GM12878 (cell line): ENCODE measurements at regions not wholly inside any gene's neighbourhood (a gene's known extent, or its start where the extent isn't known, plus 50 kb on each side); places are given as distances from the start of the nearest gene placed in this dataset.

Experiments
- ATAC-seq: fragments of 200-7000 bp; cut with Tn5 transposase; 3 replicates; pipeline ENCODE4 v1.9.1; 2020; ENCODE audit warnings: mild to moderate bottlenecking, moderate library complexity
- BruUV-seq: library from RNA; stranded (reverse); fragments of 400-500 nt; replicated peaks from 2 replicates; lab custom pipeline; 2021; lab: Mats Ljungman, UMichigan
- CTCF ChIA-PET: fragments of 300-600 bp; sonication (Branson Sonifier 250); formaldehyde crosslinking; extraction: SDS; loops from one replicate; lab custom pipeline; 2021; ENCODE audit warnings: inconsistent platforms; lab: Yijun Ruan, JAX
- POLR2A ChIA-PET: fragments of 350-600 bp; formaldehyde crosslinking; extraction: SDS; loops from one replicate; lab custom pipeline; 2021; ENCODE audit warnings: inconsistent platforms; lab: Charles Lee
- RAD21 ChIA-PET: fragments of 300-600 bp; sonication (Branson Sonifier 250); formaldehyde crosslinking; loops from one replicate; lab custom pipeline; 2023; ENCODE audit warnings: antibody characterized with exemption; ENCODE audit not compliant: unreplicated experiment; lab: Charles Lee
- SMC1A ChIA-PET: fragments of 300-600 bp; sonication (Branson Sonifier 250); formaldehyde crosslinking; loops from one replicate; lab custom pipeline; 2023; ENCODE audit not compliant: unreplicated experiment, uncharacterized antibody; lab: Charles Lee
- DNase-seq: peaks from one replicate; pipeline ENCODE4 v3.0.0-alpha.2; 2011; ENCODE audit warnings: low read depth, low spot score
- FAIRE-seq: peaks from 3 replicates; lab custom pipeline; 2011; peaks lifted over from hg19 to GRCh38; lab: Jason Lieb, UNC
- H2AFZ ChIP-seq: 2 replicates; pipeline ENCODE4 v1.6.0; 2011; ENCODE audit warnings: low read depth, low read length, control low read depth; ENCODE audit not compliant: control insufficient read depth
- H3K27ac ChIP-seq: 2 replicates; pipeline ENCODE4 v1.5.1; 2011; ENCODE audit warnings: control low read depth; ENCODE audit not compliant: control insufficient read depth, insufficient read depth
- H3K27me3 ChIP-seq, 2 experiments: replicated peaks in 1 of 2; 2 replicates each; pipeline versions ENCODE4 v1.6.0 to v1.6.1; 2011; ENCODE audit warnings: low read length in 1 of 2; ENCODE audit not compliant: control insufficient read depth in 2 of 2, insufficient read depth in 2 of 2
- H3K36me3 ChIP-seq, 2 experiments: 2 replicates each; pipeline ENCODE4 v1.5.1; 2011; ENCODE audit warnings: low read length in 1 of 2; ENCODE audit not compliant: control insufficient read depth in 2 of 2, insufficient read depth in 2 of 2
- H3K4me1 ChIP-seq: 2 replicates; pipeline ENCODE4 v1.6.1; 2011; ENCODE audit warnings: mild to moderate bottlenecking, low read length, moderate library complexity, mixed read lengths; ENCODE audit not compliant: control insufficient read depth, insufficient read depth
- H3K4me2 ChIP-seq: 2 replicates; pipeline ENCODE4 v1.6.0; 2011; ENCODE audit warnings: control low read depth; ENCODE audit not compliant: control insufficient read depth, insufficient read depth
- H3K4me3 ChIP-seq: fragments of 200-600 bp; sonication (generic); 2 replicates; pipeline ENCODE4 v1.5.1; 2016
- H3K79me2 ChIP-seq: 2 replicates; pipeline ENCODE4 v1.6.0; 2011; ENCODE audit warnings: low read length; ENCODE audit not compliant: control insufficient read depth, insufficient read depth
- H3K9ac ChIP-seq: 2 replicates; pipeline ENCODE4 v1.8.0; 2011; ENCODE audit warnings: low read length, control low read depth, mixed read lengths; ENCODE audit not compliant: control insufficient read depth, insufficient read depth
- H3K9me3 ChIP-seq: replicated peaks from 3 replicates; pipeline ENCODE4 v1.5.1; 2011; ENCODE audit warnings: mild to moderate bottlenecking, low read length; ENCODE audit not compliant: control insufficient read depth, insufficient read depth
- H4K20me1 ChIP-seq: 2 replicates; pipeline ENCODE4 v1.6.0; 2011; ENCODE audit not compliant: control insufficient read depth, insufficient read depth
- CHD2 ChIP-seq: IDR thresholded peaks from 2 replicates; pipeline ENCODE4 v1.6.1; 2011; ENCODE audit warnings: low read depth, low read length, improper control_type of control experiment, borderline replicate concordance
- FOXM1 ChIP-seq: IDR thresholded peaks from 2 replicates; pipeline ENCODE4 v1.6.1; 2012; ENCODE audit warnings: low read depth, mild to moderate bottlenecking, inconsistent platforms, low read length, moderate library complexity
- MYB ChIP-seq: fragments of 150-350 bp; IDR thresholded peaks from 2 replicates; pipeline ENCODE4 v1.6.1; 2014; ENCODE audit warnings: mild to moderate bottlenecking, low read depth, low read length, borderline replicate concordance
- NR2F1 ChIP-seq: fragments of 450-650 bp; conservative IDR thresholded peaks from 2 replicates; pipeline ENCODE4 v1.6.1; 2017; ENCODE audit warnings: mild to moderate bottlenecking
- POLR2A ChIP-seq: IDR thresholded peaks from 2 replicates; pipeline ENCODE4 v1.6.1; 2011; ENCODE audit warnings: low read depth, mild to moderate bottlenecking, low read length
- STAT3 ChIP-seq: IDR thresholded peaks from 2 replicates; pipeline ENCODE4 v1.6.1; 2011; ENCODE audit warnings: low read depth, low read length, improper control_type of control experiment
- ZBED1 ChIP-seq: IDR thresholded peaks from 2 replicates; pipeline ENCODE4 v1.6.1; 2016; ENCODE audit warnings: borderline replicate concordance
- WGBS: methylation state at CpG from one replicate; pipeline ENCODE4 v1.1.6; 2016; ENCODE audit warnings: low lambda C conversion rate; ENCODE audit not compliant: insufficient replicate concordance, insufficient coverage; ENCODE audit errors: missing lambda C conversion rate; 5-methylcytosine and 5-hydroxymethylcytosine counted together
- in situ Hi-C: fragments of 300-500 bp; cut with MboI; formaldehyde crosslinking; loops from 9 replicates; pipeline ENCODE4 v1.14.3; 2018; ENCODE audit warnings: mixed read lengths
- intact Hi-C: fragments of 100-400 bp; cut with micrococcal nuclease; formaldehyde crosslinking; loops from one replicate; pipeline ENCODE4 v1.14.2; 2022; ENCODE audit not compliant: unreplicated experiment
- TF ChIP-seq, protein P1 (sequence below): fragments of 450-650 bp; formaldehyde crosslinking; IDR thresholded peaks from 2 replicates; pipeline ENCODE4 v1.4.0; 2022; ENCODE audit warnings: mild to moderate bottlenecking, moderate library complexity
- TF ChIP-seq, protein P2 (sequence below): fragments of 450-650 bp; IDR thresholded peaks from 2 replicates; pipeline ENCODE4 v1.6.1; 2017; ENCODE audit warnings: borderline replicate concordance
- TF ChIP-seq, protein P3 (sequence below): IDR thresholded peaks from 2 replicates; pipeline ENCODE4 v1.6.1; 2011; ENCODE audit warnings: borderline replicate concordance, low read depth, mild to moderate bottlenecking, moderate library complexity, low read length; ENCODE audit not compliant: insufficient read depth, poor library complexity, severe bottlenecking
- TF ChIP-seq, protein P4 (sequence below): fragments of 450-650 bp; IDR thresholded peaks from 2 replicates; pipeline ENCODE4 v1.6.1; 2017; ENCODE audit warnings: low read depth, mild to moderate bottlenecking, moderate library complexity
- TF ChIP-seq, protein P5 (sequence below): IDR thresholded peaks from 2 replicates; pipeline ENCODE4 v1.6.1; 2011; ENCODE audit warnings: low read depth, mild to moderate bottlenecking, low read length, moderate library complexity, borderline replicate concordance; ENCODE audit errors: extremely low read depth
- TF ChIP-seq, protein P6 (sequence below): fragments of 450-650 bp; IDR thresholded peaks from 2 replicates; pipeline ENCODE4 v1.6.1; 2016; ENCODE audit warnings: mild to moderate bottlenecking

DNA sequence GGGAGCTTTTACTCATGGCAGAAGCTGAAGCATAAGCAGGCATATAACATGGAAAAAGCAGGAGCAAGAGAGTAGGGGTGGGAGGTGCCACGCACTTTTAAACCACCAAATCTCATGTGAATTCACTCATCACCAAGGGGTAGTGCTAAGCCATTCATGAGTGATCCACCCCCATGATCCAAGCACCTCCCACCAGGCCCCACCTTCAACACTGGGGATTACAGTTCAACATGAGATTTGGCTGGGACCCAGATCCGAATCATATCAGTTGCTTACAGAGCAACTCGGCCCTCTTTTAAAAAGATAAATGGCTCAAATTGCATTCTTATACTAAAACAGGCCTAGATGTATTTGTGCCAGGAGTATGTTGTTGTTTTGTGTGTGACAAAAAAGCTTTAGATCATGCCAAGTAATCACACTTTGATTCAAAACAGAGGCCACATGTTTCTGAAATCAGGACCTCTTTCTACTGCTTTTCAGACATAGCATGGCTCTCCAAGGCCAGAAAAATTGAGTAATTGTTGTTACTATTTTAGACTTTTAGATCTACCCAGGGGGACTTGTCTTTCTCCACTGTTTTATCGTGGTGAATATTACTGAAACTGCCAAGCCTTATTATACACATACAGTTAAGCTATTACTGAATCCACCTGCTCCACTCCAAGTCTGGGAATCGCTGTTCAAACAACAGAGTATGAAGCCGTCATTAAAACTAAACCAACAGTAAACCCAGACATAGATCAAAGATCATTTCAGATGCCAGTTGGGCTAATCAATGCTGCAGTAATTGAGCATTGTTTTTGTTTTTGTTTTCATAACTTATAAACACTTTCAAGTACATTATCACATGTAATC lies 163.3 kb downstream of the KCNJ2 start:
- Histone ChIP-seq H3K27ac (no peak overlapping the region), H3K79me2 (no peaks in the 10 kb centered on the region), H3K9ac (no peak overlapping the region), H4K20me1 (no peaks in the 10 kb centered on the region), H3K9me3 (no peaks in the 10 kb centered on the region), H3K27me3 (no peaks in the 10 kb centered on the region), H3K4me2 (no peak overlapping the region), H2AFZ (no peak overlapping the region), H3K36me3 (no peaks in the 10 kb centered on the region), H3K4me3 (no peak overlapping the region), H3K4me1 (no peaks in the 10 kb centered on the region)
- FAIRE-seq = no peak
- SMC1A ChIA-PET = interaction anchor here (1.0 to 1.4 kb wide), 4 partner anchors 8 to 45 kb away, joined by 3 to 8 read pairs (median 4); no protein-coding TSS in a partner anchor
- ATAC-seq = no peak
- CTCF ChIA-PET = interaction anchor here (0.7 to 1.2 kb wide), 3 partner anchors 133 to 756 kb away, joined by 3 to 4 read pairs (median 3); no protein-coding TSS in a partner anchor
- POLR2A ChIA-PET = no interaction called here
- in situ Hi-C loops (no loop called here), intact Hi-C loops (no loop called here)
- DNase-seq = no peak
- WGBS = 13% methylated on average over 6 of the region's 6 CpGs
- no TSS peak for BruUV-seq
- RAD21 ChIA-PET = no interaction called here
- TF ChIP-seq FOXM1 (no peak), CHD2 (no peak), ZBED1 (no peak), POLR2A (no peak), MYB (no peak), STAT3 (no peak), NR2F1 (no peak)
- TF ChIP-seq, protein P1, sequence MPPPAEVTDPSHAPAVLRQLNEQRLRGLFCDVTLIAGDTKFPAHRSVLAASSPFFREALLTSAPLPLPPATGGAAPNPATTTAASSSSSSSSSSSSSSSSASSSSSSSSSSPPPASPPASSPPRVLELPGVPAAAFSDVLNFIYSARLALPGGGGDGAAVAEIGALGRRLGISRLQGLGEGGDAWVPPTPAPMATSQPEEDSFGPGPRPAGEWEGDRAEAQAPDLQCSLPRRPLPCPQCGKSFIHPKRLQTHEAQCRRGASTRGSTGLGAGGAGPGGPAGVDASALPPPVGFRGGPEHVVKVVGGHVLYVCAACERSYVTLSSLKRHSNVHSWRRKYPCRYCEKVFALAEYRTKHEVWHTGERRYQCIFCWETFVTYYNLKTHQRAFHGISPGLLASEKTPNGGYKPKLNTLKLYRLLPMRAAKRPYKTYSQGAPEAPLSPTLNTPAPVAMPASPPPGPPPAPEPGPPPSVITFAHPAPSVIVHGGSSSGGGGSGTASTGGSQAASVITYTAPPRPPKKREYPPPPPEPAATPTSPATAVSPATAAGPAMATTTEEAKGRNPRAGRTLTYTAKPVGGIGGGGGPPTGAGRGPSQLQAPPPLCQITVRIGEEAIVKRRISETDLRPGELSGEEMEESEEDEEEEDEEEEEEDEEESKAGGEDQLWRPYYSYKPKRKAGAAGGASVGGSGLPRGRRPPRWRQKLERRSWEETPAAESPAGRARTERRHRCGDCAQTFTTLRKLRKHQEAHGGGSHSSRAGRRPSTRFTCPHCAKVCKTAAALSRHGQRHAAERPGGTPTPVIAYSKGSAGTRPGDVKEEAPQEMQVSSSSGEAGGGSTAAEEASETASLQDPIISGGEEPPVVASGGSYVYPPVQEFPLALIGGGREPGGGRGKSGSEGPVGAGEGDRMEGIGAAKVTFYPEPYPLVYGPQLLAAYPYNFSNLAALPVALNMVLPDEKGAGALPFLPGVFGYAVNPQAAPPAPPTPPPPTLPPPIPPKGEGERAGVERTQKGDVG (CRISPR knock-in tag) = no peak
- TF ChIP-seq, protein P2, sequence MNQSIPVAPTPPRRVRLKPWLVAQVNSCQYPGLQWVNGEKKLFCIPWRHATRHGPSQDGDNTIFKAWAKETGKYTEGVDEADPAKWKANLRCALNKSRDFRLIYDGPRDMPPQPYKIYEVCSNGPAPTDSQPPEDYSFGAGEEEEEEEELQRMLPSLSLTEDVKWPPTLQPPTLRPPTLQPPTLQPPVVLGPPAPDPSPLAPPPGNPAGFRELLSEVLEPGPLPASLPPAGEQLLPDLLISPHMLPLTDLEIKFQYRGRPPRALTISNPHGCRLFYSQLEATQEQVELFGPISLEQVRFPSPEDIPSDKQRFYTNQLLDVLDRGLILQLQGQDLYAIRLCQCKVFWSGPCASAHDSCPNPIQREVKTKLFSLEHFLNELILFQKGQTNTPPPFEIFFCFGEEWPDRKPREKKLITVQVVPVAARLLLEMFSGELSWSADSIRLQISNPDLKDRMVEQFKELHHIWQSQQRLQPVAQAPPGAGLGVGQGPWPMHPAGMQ = no peak
- TF ChIP-seq, protein P3, sequence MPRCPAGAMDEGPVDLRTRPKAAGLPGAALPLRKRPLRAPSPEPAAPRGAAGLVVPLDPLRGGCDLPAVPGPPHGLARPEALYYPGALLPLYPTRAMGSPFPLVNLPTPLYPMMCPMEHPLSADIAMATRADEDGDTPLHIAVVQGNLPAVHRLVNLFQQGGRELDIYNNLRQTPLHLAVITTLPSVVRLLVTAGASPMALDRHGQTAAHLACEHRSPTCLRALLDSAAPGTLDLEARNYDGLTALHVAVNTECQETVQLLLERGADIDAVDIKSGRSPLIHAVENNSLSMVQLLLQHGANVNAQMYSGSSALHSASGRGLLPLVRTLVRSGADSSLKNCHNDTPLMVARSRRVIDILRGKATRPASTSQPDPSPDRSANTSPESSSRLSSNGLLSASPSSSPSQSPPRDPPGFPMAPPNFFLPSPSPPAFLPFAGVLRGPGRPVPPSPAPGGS = no peak
- TF ChIP-seq, protein P4, sequence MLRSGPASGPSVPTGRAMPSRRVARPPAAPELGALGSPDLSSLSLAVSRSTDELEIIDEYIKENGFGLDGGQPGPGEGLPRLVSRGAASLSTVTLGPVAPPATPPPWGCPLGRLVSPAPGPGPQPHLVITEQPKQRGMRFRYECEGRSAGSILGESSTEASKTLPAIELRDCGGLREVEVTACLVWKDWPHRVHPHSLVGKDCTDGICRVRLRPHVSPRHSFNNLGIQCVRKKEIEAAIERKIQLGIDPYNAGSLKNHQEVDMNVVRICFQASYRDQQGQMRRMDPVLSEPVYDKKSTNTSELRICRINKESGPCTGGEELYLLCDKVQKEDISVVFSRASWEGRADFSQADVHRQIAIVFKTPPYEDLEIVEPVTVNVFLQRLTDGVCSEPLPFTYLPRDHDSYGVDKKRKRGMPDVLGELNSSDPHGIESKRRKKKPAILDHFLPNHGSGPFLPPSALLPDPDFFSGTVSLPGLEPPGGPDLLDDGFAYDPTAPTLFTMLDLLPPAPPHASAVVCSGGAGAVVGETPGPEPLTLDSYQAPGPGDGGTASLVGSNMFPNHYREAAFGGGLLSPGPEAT = no peak
- TF ChIP-seq, protein P5, sequence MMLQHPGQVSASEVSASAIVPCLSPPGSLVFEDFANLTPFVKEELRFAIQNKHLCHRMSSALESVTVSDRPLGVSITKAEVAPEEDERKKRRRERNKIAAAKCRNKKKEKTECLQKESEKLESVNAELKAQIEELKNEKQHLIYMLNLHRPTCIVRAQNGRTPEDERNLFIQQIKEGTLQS = no peak
- TF ChIP-seq, protein P6, sequence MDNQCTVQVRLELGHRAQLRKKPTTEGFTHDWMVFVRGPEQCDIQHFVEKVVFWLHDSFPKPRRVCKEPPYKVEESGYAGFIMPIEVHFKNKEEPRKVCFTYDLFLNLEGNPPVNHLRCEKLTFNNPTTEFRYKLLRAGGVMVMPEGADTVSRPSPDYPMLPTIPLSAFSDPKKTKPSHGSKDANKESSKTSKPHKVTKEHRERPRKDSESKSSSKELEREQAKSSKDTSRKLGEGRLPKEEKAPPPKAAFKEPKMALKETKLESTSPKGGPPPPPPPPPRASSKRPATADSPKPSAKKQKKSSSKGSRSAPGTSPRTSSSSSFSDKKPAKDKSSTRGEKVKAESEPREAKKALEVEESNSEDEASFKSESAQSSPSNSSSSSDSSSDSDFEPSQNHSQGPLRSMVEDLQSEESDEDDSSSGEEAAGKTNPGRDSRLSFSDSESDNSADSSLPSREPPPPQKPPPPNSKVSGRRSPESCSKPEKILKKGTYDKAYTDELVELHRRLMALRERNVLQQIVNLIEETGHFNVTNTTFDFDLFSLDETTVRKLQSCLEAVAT = no peak
